Type B pancreatic cell (in vitro differentiated cells): ENCODE measurements at regions not wholly inside any gene's neighbourhood (a gene's known extent, or its start where the extent isn't known, plus 50 kb on each side); places are given as distances from the start of the nearest gene placed in this dataset.

Experiments used
- DNase-seq: peaks from one replicate; pipeline ENCODE4 v3.0.0; 2021; ENCODE audit warnings: mixed read lengths; ENCODE audit not compliant: unreplicated experiment; ENCODE audit errors: extremely low spot score
- H3K27ac Mint-ChIP-seq: 2 replicates; pipeline ENCODE4 v1.8.0; 2021; ENCODE audit warnings: mild to moderate bottlenecking, mixed read lengths
- H3K27me3 Mint-ChIP-seq: 2 replicates; pipeline ENCODE4 v1.8.0; 2021; ENCODE audit warnings: mixed read lengths
- H3K36me3 Mint-ChIP-seq: 2 replicates; pipeline ENCODE4 v1.8.0; 2021; ENCODE audit warnings: mixed read lengths
- H3K4me1 Mint-ChIP-seq: one replicate; pipeline ENCODE4 v1.8.0; 2021; ENCODE audit warnings: mixed read lengths; ENCODE audit not compliant: unreplicated experiment
- H3K4me3 Mint-ChIP-seq: 2 replicates; pipeline ENCODE4 v1.8.0; 2021; ENCODE audit warnings: mild to moderate bottlenecking, mixed read lengths
- H3K9me3 Mint-ChIP-seq: 2 replicates; pipeline ENCODE4 v1.8.0; 2021; ENCODE audit warnings: mixed read lengths
- TF ChIP-seq, protein P1 (sequence below): fragments of 200-600 bp; sonication (generic); conservative IDR thresholded peaks from 2 replicates; pipeline ENCODE4 v1.5.0; 2021; ENCODE audit warnings: antibody characterized with exemption, mild to moderate bottlenecking

DNA sequence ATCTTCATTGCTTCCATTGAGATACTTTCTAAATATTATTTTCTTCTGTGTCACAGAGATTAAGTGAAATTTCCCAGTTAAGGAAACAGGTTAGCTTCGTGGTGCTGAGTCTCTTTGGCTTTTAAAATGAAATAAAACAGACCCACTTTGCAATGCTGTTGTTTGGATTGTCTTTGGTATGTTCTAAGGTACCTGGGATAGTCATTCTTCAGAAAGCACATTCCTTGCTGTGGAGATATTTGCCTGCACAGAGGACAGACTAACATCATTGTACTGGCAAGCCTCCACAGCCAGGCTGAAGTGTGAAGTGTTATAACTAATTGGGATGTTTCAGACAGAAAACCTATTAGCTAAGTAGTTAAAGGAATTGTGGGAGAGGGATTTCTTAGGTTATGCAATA lies 148.8 kb upstream of the EPHA7 start:
- Mint-ChIP-seq H3K27ac (no peak overlapping the region), H3K27me3 (no peaks in the 10 kb centered on the region), H3K36me3 (no peaks in the 10 kb centered on the region), H3K4me1 (peaks cover 12% of the 10 kb centered on the region), H3K4me3 (no peak overlapping the region), H3K9me3 (no peaks in the 10 kb centered on the region)
- DNase-seq, result no peak
- TF ChIP-seq, protein P1, sequence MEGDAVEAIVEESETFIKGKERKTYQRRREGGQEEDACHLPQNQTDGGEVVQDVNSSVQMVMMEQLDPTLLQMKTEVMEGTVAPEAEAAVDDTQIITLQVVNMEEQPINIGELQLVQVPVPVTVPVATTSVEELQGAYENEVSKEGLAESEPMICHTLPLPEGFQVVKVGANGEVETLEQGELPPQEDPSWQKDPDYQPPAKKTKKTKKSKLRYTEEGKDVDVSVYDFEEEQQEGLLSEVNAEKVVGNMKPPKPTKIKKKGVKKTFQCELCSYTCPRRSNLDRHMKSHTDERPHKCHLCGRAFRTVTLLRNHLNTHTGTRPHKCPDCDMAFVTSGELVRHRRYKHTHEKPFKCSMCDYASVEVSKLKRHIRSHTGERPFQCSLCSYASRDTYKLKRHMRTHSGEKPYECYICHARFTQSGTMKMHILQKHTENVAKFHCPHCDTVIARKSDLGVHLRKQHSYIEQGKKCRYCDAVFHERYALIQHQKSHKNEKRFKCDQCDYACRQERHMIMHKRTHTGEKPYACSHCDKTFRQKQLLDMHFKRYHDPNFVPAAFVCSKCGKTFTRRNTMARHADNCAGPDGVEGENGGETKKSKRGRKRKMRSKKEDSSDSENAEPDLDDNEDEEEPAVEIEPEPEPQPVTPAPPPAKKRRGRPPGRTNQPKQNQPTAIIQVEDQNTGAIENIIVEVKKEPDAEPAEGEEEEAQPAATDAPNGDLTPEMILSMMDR, result no peak

DNA sequence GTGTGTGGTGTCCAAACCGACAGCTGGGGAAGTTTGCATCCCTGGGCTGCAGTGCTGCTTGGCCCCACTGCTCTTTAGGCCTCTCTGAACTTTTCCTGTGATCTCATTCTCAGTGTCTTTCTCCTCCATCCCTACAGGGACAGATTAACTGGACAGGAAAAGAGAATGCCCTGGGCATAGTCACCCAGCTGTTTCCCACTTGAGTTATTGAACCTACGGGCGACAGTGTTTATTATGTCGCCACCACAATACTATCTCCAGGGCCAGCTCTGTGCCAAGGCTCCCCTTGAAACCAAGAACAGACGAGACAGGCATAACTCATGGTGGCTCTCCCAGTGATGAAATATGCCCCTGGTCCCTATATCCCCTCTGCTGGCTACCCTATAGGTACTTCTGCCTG lies 147.8 kb upstream of the EPHA7 start:
- TF ChIP-seq, protein P1, result no peak
- no peaks in the 10 kb centered on the region for H3K9me3 Mint-ChIP-seq
- H3K4me1 Mint-ChIP-seq, result peaks cover 6% of the 10 kb centered on the region
- no peaks in the 10 kb centered on the region for H3K36me3 Mint-ChIP-seq
- no peak overlapping the region for H3K27ac Mint-ChIP-seq
- no peak overlapping the region for H3K4me3 Mint-ChIP-seq
- no peaks in the 10 kb centered on the region for H3K27me3 Mint-ChIP-seq
- DNase-seq, result no peak

DNA sequence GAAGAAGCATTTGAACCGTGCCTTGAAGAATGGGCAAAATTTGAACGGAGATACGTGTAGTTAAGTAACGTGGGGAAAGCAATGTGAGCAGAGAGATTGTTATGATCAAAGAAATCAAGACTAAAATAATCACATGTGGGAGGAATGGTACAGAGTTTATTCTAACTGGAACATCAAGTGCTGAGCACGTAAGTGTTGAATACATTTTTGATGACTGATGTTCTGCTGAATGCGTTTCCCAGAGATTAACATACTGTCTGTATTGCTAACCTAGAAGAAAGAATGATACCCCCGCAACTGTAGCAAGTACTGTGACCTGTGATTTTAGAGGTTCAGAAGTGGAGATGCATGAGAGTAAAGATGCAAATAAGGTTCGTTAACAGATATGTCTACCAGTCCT lies 146.9 kb upstream of the EPHA7 start:
- no peaks in the 10 kb centered on the region for H3K27me3 Mint-ChIP-seq
- H3K4me1 Mint-ChIP-seq, result peaks cover 6% of the 10 kb centered on the region
- no peaks in the 10 kb centered on the region for H3K9me3 Mint-ChIP-seq
- TF ChIP-seq, protein P1, result no peak
- no peak overlapping the region for H3K27ac Mint-ChIP-seq
- no peaks in the 10 kb centered on the region for H3K36me3 Mint-ChIP-seq
- DNase-seq, result no peak
- no peak overlapping the region for H3K4me3 Mint-ChIP-seq

GRCh38 chr6:93562582-93562981 lies 143.2 kb upstream of the EPHA7 start:
- Mint-ChIP-seq H3K9me3 (no peaks in the 10 kb centered on the region), H3K4me1 (no peaks in the 10 kb centered on the region), H3K27ac (no peak overlapping the region), H3K4me3 (no peak overlapping the region), H3K27me3 (no peaks in the 10 kb centered on the region), H3K36me3 (no peaks in the 10 kb centered on the region)
- TF ChIP-seq, protein P1, result no peak
- no peak for DNase-seq

DNA sequence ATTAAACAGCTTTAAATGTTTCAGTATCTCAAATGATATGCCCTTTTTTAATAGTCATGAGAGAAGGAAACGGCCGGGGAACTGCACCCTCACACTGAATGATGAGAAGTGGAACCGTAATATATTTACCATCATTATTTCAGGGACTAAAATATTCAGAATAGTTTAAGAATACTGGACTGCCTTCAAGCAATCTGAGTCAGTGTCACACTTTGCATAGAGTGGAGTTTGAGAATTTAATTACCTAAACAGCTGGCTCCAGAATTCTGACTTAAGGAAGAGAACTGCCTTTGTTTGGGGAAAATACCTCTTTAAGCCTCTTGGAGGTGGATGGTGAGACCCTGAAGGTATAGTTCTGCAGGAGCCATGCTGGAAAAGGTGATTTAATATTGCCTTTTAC lies 135.9 kb upstream of the EPHA7 start:
- H3K27me3 Mint-ChIP-seq, result no peaks in the 10 kb centered on the region
- H3K4me3 Mint-ChIP-seq, result no peak overlapping the region
- no peaks in the 10 kb centered on the region for H3K36me3 Mint-ChIP-seq
- no peaks in the 10 kb centered on the region for H3K9me3 Mint-ChIP-seq
- TF ChIP-seq, protein P1, result no peak
- DNase-seq, result no peak
- H3K27ac Mint-ChIP-seq, result no peak overlapping the region
- H3K4me1 Mint-ChIP-seq, result no peaks in the 10 kb centered on the region

GRCh38 chr6:93554018-93554417 lies 134.7 kb upstream of the EPHA7 start:
- H3K27ac Mint-ChIP-seq, result no peak overlapping the region
- TF ChIP-seq, protein P1, result no peak
- H3K4me3 Mint-ChIP-seq, result no peak overlapping the region
- H3K36me3 Mint-ChIP-seq, result no peaks in the 10 kb centered on the region
- DNase-seq, result no peak
- no peaks in the 10 kb centered on the region for H3K27me3 Mint-ChIP-seq
- no peaks in the 10 kb centered on the region for H3K4me1 Mint-ChIP-seq
- H3K9me3 Mint-ChIP-seq, result no peaks in the 10 kb centered on the region
